Mesothelial cell of epicardium (in vitro differentiated cells): ENCODE measurements at regions not wholly inside any gene's neighbourhood (a gene's known extent, or its start where the extent isn't known, plus 50 kb on each side); places are given as distances from the start of the nearest gene placed in this dataset.

Experiments used
- DNase-seq, 2 experiments: peaks; one replicate each; pipeline ENCODE4 v3.0.0; 2021; ENCODE audit warnings: low spot score in 2 of 2; ENCODE audit not compliant: unreplicated experiment in 2 of 2
- H3K27ac Mint-ChIP-seq: 2 replicates; pipeline ENCODE4 v1.8.0; 2021; ENCODE audit warnings: mixed read lengths
- H3K27me3 Mint-ChIP-seq: 2 replicates; pipeline ENCODE4 v1.8.0; 2021; ENCODE audit warnings: low read depth, mixed read lengths
- H3K36me3 Mint-ChIP-seq: 2 replicates; pipeline ENCODE4 v1.8.0; 2021; ENCODE audit warnings: mixed read lengths
- H3K4me1 Mint-ChIP-seq: 2 replicates; pipeline ENCODE4 v1.8.0; 2021; ENCODE audit warnings: mixed read lengths
- H3K4me3 Mint-ChIP-seq: 2 replicates; pipeline ENCODE4 v1.8.0; 2021; ENCODE audit warnings: mild to moderate bottlenecking, moderate library complexity, mixed read lengths
- H3K9me3 Mint-ChIP-seq: 2 replicates; pipeline ENCODE4 v1.8.0; 2021; ENCODE audit warnings: mixed read lengths
- CTCF ChIP-seq: fragments of 200-600 bp; sonication (generic); IDR thresholded peaks from one replicate; pipeline ENCODE4 v1.5.0; 2021; ENCODE audit warnings: antibody characterized with exemption; ENCODE audit not compliant: unreplicated experiment

- no peak for TF ChIP-seq CTCF
- H3K36me3 Mint-ChIP-seq: no peaks in the 10 kb centered on the region
- H3K9me3 Mint-ChIP-seq: no peaks in the 10 kb centered on the region
- no peaks in the 10 kb centered on the region for H3K27me3 Mint-ChIP-seq
- H3K4me3 Mint-ChIP-seq: no peak overlapping the region
- H3K4me1 Mint-ChIP-seq: peaks cover 18% of the 10 kb centered on the region
- no peak overlapping the region for H3K27ac Mint-ChIP-seq
- DNase-seq: no peak
These were observed 441.9 kb downstream of the TLL1 start for GRCh38 chr4:166314902-166315301.

- no peaks in the 10 kb centered on the region for H3K9me3 Mint-ChIP-seq
- H3K4me1 Mint-ChIP-seq: peaks cover 18% of the 10 kb centered on the region
- H3K4me3 Mint-ChIP-seq: no peak overlapping the region
- DNase-seq: no peak
- no peaks in the 10 kb centered on the region for H3K27me3 Mint-ChIP-seq
- H3K27ac Mint-ChIP-seq: no peak overlapping the region
- no peak for TF ChIP-seq CTCF
- H3K36me3 Mint-ChIP-seq: no peaks in the 10 kb centered on the region
These were observed 442.9 kb downstream of the TLL1 start for GRCh38 chr4:166315721-166316467.

- no peak overlapping the region for H3K4me3 Mint-ChIP-seq
- no peak for TF ChIP-seq CTCF
- no peak overlapping the region for H3K27ac Mint-ChIP-seq
- H3K36me3 Mint-ChIP-seq: no peaks in the 10 kb centered on the region
- peaks cover 3% of the 10 kb centered on the region for H3K9me3 Mint-ChIP-seq
- H3K27me3 Mint-ChIP-seq: no peaks in the 10 kb centered on the region
- no peak for DNase-seq
- peaks cover 3% of the 10 kb centered on the region for H3K4me1 Mint-ChIP-seq
These were observed 445.9 kb downstream of the TLL1 start for GRCh38 chr4:166318810-166319525.

- Mint-ChIP-seq H3K27me3 (no peaks in the 10 kb centered on the region), H3K36me3 (peaks cover 1% of the 10 kb centered on the region), H3K27ac (no peak overlapping the region), H3K9me3 (peaks cover 18% of the 10 kb centered on the region), H3K4me3 (no peak overlapping the region), H3K4me1 (peaks cover 3% of the 10 kb centered on the region)
- DNase-seq: no peak
- no peak for TF ChIP-seq CTCF
These were observed 450.2 kb downstream of the TLL1 start for GRCh38 chr4:166323250-166323649.

GRCh38 chr4:166324321-166324720, 451.3 kb downstream of the TLL1 start:
- Mint-ChIP-seq H3K4me1 (peaks cover under 1% of the 10 kb centered on the region), H3K9me3 (peaks cover 18% of the 10 kb centered on the region), H3K27ac (no peak overlapping the region), H3K27me3 (no peaks in the 10 kb centered on the region), H3K4me3 (no peak overlapping the region), H3K36me3 (peaks cover 1% of the 10 kb centered on the region)
- no peak for DNase-seq
- no peak for TF ChIP-seq CTCF
